ENCODE measurements at regions not wholly inside any gene's neighbourhood (a gene's known extent, or its start where the extent isn't known, plus 50 kb on each side); places are given as distances from the start of the nearest gene placed in this dataset.
"Not testable (repeated sequence)": the region's sequence is repeated elsewhere in the genome, so short reads cannot be mapped to it uniquely, and the experiment has no call there.

GRCh38 chr21:28877318-28877884, 115.3 kb downstream of the LTN1 start:
- no peak for DNase-seq

GRCh38 chr21:28875078-28875477, 117.6 kb downstream of the LTN1 start:
- DNase-seq = no peak

- DNase-seq = no peak
These were observed 120.5 kb downstream of the LTN1 start for GRCh38 chr21:28872218-28872617.

- DNase-seq = no peak
These were observed 121.2 kb downstream of the LTN1 start for GRCh38 chr21:28871388-28872010.

GRCh38 chr21:28867401-28867800, 125.3 kb downstream of the LTN1 start:
- DNase-seq = no peak

GRCh38 chr21:28865488-28866186, 127.0 kb downstream of the LTN1 start:
- no peak for DNase-seq

- no peak for DNase-seq
These were observed 134.3 kb downstream of the LTN1 start for GRCh38 chr21:28858424-28858823.

- no peak for DNase-seq
These were observed 134.9 kb downstream of the LTN1 start for GRCh38 chr21:28857752-28858151.

- no peak for DNase-seq
These were observed 136.0 kb downstream of the LTN1 start for GRCh38 chr21:28856588-28857250.

GRCh38 chr21:28852706-28853105, 140.0 kb downstream of the LTN1 start:
- DNase-seq = no peak

GRCh38 chr21:28851645-28852044, 141.0 kb downstream of the LTN1 start:
- DNase-seq = no peak

- not testable (repeated sequence) for DNase-seq
These were observed 153.4 kb downstream of the LTN1 start for GRCh38 chr21:28839237-28839636.

GRCh38 chr21:28837426-28837825, 155.3 kb downstream of the LTN1 start:
- not testable (repeated sequence) for DNase-seq

- DNase-seq = not testable (repeated sequence)
These were observed 156.1 kb downstream of the LTN1 start for GRCh38 chr21:28836588-28836987.

- no peak for DNase-seq
These were observed 158.1 kb downstream of the LTN1 start for GRCh38 chr21:28834335-28835238.

GRCh38 chr21:28833609-28834008, 159.1 kb downstream of the LTN1 start:
- no peak for DNase-seq

GRCh38 chr21:28833182-28833581, 159.5 kb downstream of the LTN1 start:
- DNase-seq = no peak

GRCh38 chr21:28832715-28833061, 160.0 kb downstream of the LTN1 start:
- DNase-seq = no peak

- DNase-seq = no peak
These were observed 160.5 kb downstream of the LTN1 start for GRCh38 chr21:28832013-28832714.

- DNase-seq = no peak
These were observed 163.7 kb downstream of the LTN1 start for GRCh38 chr21:28828981-28829380.

GRCh38 chr21:28828021-28828420, 164.7 kb downstream of the LTN1 start:
- DNase-seq = no peak

GRCh38 chr21:28827422-28827821, 165.3 kb downstream of the LTN1 start:
- no peak for DNase-seq
